MM.1S (cell line): ENCODE measurements at regions not wholly inside any gene's neighbourhood (a gene's known extent, or its start where the extent isn't known, plus 50 kb on each side); places are given as distances from the start of the nearest gene placed in this dataset.

ENCODE experiments used
- DNase-seq: peaks from one replicate; pipeline ENCODE4 v3.0.0-alpha.2; 2015
- H2AFZ ChIP-seq: fragments of 300-600 bp; sonication (generic); 2 replicates; pipeline ENCODE4 v1.6.0; 2016; ENCODE audit warnings: antibody characterized with exemption, low read length
- H3F3A ChIP-seq: fragments of 300-600 bp; sonication (generic); 2 replicates; pipeline ENCODE4 v1.6.1; 2016; ENCODE audit warnings: mild to moderate bottlenecking, antibody characterized with exemption, low read length, moderate library complexity, mixed read lengths; ENCODE audit not compliant: insufficient read depth
- H3K27ac ChIP-seq: fragments of 300-600 bp; sonication (generic); 2 replicates; pipeline ENCODE4 v1.5.1; 2016; ENCODE audit warnings: mild to moderate bottlenecking, low read length
- H3K27me3 ChIP-seq: fragments of 300-600 bp; sonication (generic); replicated peaks from 2 replicates; pipeline ENCODE4 v1.6.0; 2016; ENCODE audit warnings: low read length; ENCODE audit not compliant: insufficient read depth
- H3K36me3 ChIP-seq: fragments of 300-600 bp; sonication (generic); replicated peaks from 2 replicates; pipeline ENCODE4 v1.6.1; 2016; ENCODE audit warnings: mild to moderate bottlenecking, low read length, mixed read lengths; ENCODE audit not compliant: insufficient read depth
- H3K4me1 ChIP-seq: fragments of 300-600 bp; sonication (generic); 2 replicates; pipeline ENCODE4 v1.6.1; 2016; ENCODE audit warnings: low read length, mixed read lengths
- H3K4me2 ChIP-seq: fragments of 300-600 bp; sonication (generic); 2 replicates; pipeline ENCODE4 v1.6.0; 2016; ENCODE audit warnings: low read depth, low read length
- H3K4me3 ChIP-seq: fragments of 300-600 bp; sonication (generic); 2 replicates; pipeline ENCODE4 v1.5.1; 2016; ENCODE audit warnings: low read length, mixed read lengths
- H3K79me2 ChIP-seq: fragments of 300-600 bp; sonication (generic); 2 replicates; pipeline ENCODE4 v1.6.1; 2016; ENCODE audit warnings: mixed run types, low read length, mixed read lengths
- H3K9ac ChIP-seq: fragments of 300-600 bp; sonication (generic); 2 replicates; pipeline ENCODE4 v1.6.1; 2016; ENCODE audit warnings: low read length, mixed read lengths
- H3K9me2 ChIP-seq: fragments of 300-600 bp; sonication (generic); replicated peaks from 2 replicates; pipeline ENCODE4 v1.6.1; 2016; ENCODE audit warnings: mild to moderate bottlenecking, low read length, mixed read lengths; ENCODE audit not compliant: insufficient read depth
- H3K9me3 ChIP-seq: fragments of 300-600 bp; sonication (generic); replicated peaks from 2 replicates; pipeline ENCODE4 v1.6.1; 2016; ENCODE audit warnings: mild to moderate bottlenecking, low read length, mixed read lengths; ENCODE audit not compliant: insufficient read depth
- H4K20me1 ChIP-seq: fragments of 300-600 bp; sonication (generic); 2 replicates; pipeline ENCODE4 v1.6.1; 2016; ENCODE audit warnings: mild to moderate bottlenecking, low read length, moderate library complexity, mixed read lengths; ENCODE audit not compliant: insufficient read depth
- CTCF ChIP-seq: fragments of 300-600 bp; sonication (generic); IDR thresholded peaks from 2 replicates; pipeline ENCODE4 v1.5.1; 2016; ENCODE audit warnings: antibody characterized with exemption, low read length, mixed read lengths
- EZH2 ChIP-seq: fragments of 300-600 bp; sonication (generic); optimal IDR thresholded peaks from 2 replicates; pipeline ENCODE3; 2017; ENCODE audit warnings: low read depth, mild to moderate bottlenecking, antibody characterized with exemption, low read length, mixed read lengths
- EZH2phosphoT487 ChIP-seq: fragments of 300-600 bp; sonication (generic); IDR thresholded peaks from 2 replicates; pipeline ENCODE4 v1.6.1; 2018; ENCODE audit warnings: antibody characterized with exemption, low read length

GRCh38 chr1:110280804-110281203 lies 58.4 kb upstream of the RBM15 start:
- Histone ChIP-seq H3K79me2 (no peaks in the 10 kb centered on the region), H2AFZ (no peak overlapping the region), H3K4me2 (no peak overlapping the region), H3K27ac (no peak overlapping the region), H4K20me1 (no peaks in the 10 kb centered on the region), H3K9ac (no peak overlapping the region), H3F3A (no peaks in the 10 kb centered on the region), H3K9me3 (no peaks in the 10 kb centered on the region), H3K27me3 (no peaks in the 10 kb centered on the region), H3K4me1 (no peaks in the 10 kb centered on the region), H3K9me2 (no peaks in the 10 kb centered on the region), H3K4me3 (no peak overlapping the region), H3K36me3 (no peaks in the 10 kb centered on the region)
- TF ChIP-seq EZH2 (no peak), CTCF (no peak), EZH2phosphoT487 (no peak)
- DNase-seq, result no peak

GRCh38 chr1:110281363-110282290 lies 57.5 kb upstream of the RBM15 start:
- Histone ChIP-seq H3K27me3 (no peaks in the 10 kb centered on the region), H3K36me3 (no peaks in the 10 kb centered on the region), H3K4me3 (no peak overlapping the region), H4K20me1 (no peaks in the 10 kb centered on the region), H3K9ac (no peak overlapping the region), H2AFZ (no peak overlapping the region), H3K4me1 (no peaks in the 10 kb centered on the region), H3K9me3 (no peaks in the 10 kb centered on the region), H3K9me2 (no peaks in the 10 kb centered on the region), H3F3A (no peaks in the 10 kb centered on the region), H3K27ac (no peak overlapping the region), H3K79me2 (no peaks in the 10 kb centered on the region), H3K4me2 (no peak overlapping the region)
- TF ChIP-seq CTCF, result no peak
- DNase-seq, result no peak

- no peaks in the 10 kb centered on the region for H3K9me2 ChIP-seq
- no peaks in the 10 kb centered on the region for H3F3A ChIP-seq
- H3K4me1 ChIP-seq, result no peaks in the 10 kb centered on the region
- no peak overlapping the region for H3K27ac ChIP-seq
- no peaks in the 10 kb centered on the region for H3K36me3 ChIP-seq
- no peak overlapping the region for H3K4me3 ChIP-seq
- H4K20me1 ChIP-seq, result no peaks in the 10 kb centered on the region
- no peak overlapping the region for H3K9ac ChIP-seq
- H3K4me2 ChIP-seq, result no peak overlapping the region
- H2AFZ ChIP-seq, result no peak overlapping the region
- no peaks in the 10 kb centered on the region for H3K27me3 ChIP-seq
- TF ChIP-seq EZH2phosphoT487 (no peak), CTCF (no peak), EZH2 (no peak)
- H3K79me2 ChIP-seq, result no peaks in the 10 kb centered on the region
- H3K9me3 ChIP-seq, result no peaks in the 10 kb centered on the region
- DNase-seq, result no peak
Measured at GRCh38 chr1:110282395-110282794, 56.8 kb upstream of the RBM15 start.
